MCF 10A (cell line): ENCODE measurements at regions not wholly inside any gene's neighbourhood (a gene's known extent, or its start where the extent isn't known, plus 50 kb on each side); places are given as distances from the start of the nearest gene placed in this dataset.
A peak's percentile ranks its signal among the peaks of the same experiment; 100 is the strongest.

ENCODE experiments used
- BruUV-seq: library from RNA; stranded (reverse); fragments of 400-500 nt; replicated peaks from 2 replicates; lab custom pipeline; 2021; lab: Mats Ljungman, UMichigan
- CTCF ChIA-PET: fragments of 300-600 bp; sonication (Branson Sonifier 250); formaldehyde crosslinking; extraction: SDS; loops from one replicate; lab custom pipeline; 2021; ENCODE audit warnings: antibody characterized with exemption, inconsistent platforms; lab: Yijun Ruan, JAX
- POLR2A ChIA-PET: fragments of 300-600, 350-650 bp; sonication (Branson Sonifier 250); formaldehyde crosslinking; extraction: SDS; loops from one replicate; lab custom pipeline; 2020; ENCODE audit warnings: antibody characterized with exemption, inconsistent platforms; lab: Yijun Ruan, JAX
- DNase-seq: peaks from one replicate; pipeline ENCODE4 v3.0.0-alpha.2; 2018; ENCODE audit not compliant: unreplicated experiment
- H3K27ac Mint-ChIP-seq: one replicate; pipeline ENCODE4 v1.8.0; 2022; ENCODE audit warnings: mild to moderate bottlenecking, low read depth, mixed read lengths; ENCODE audit not compliant: unreplicated experiment
- H3K27me3 Mint-ChIP-seq: one replicate; pipeline ENCODE4 v1.8.0; 2022; ENCODE audit warnings: mixed read lengths; ENCODE audit not compliant: insufficient read depth, unreplicated experiment
- H3K36me3 Mint-ChIP-seq: one replicate; pipeline ENCODE4 v1.8.0; 2022; ENCODE audit warnings: mild to moderate bottlenecking, moderate library complexity, mixed read lengths; ENCODE audit not compliant: insufficient read depth, unreplicated experiment
- H3K4me1 Mint-ChIP-seq: one replicate; pipeline ENCODE4 v1.8.0; 2022; ENCODE audit warnings: mixed read lengths; ENCODE audit not compliant: insufficient read depth, unreplicated experiment
- H3K4me3 Mint-ChIP-seq: one replicate; pipeline ENCODE4 v1.8.0; 2022; ENCODE audit warnings: mild to moderate bottlenecking, moderate library complexity, mixed read lengths; ENCODE audit not compliant: unreplicated experiment
- H3K9me3 Mint-ChIP-seq: one replicate; pipeline ENCODE4 v1.8.0; 2022; ENCODE audit warnings: mixed read lengths; ENCODE audit not compliant: unreplicated experiment
- CTCF ChIP-seq: fragments of 200-600 bp; IDR thresholded peaks from one replicate; pipeline ENCODE4 v1.8.0; 2022; ENCODE audit warnings: antibody characterized with exemption, mild to moderate bottlenecking; ENCODE audit not compliant: unreplicated experiment
- intact Hi-C: fragments of 100-400 bp; cut with micrococcal nuclease; formaldehyde crosslinking; loops from 2 replicates; pipeline ENCODE4 v1.14.1; 2022

GRCh38 chr4:156568041-156568440 lies 403.6 kb downstream of the PDGFC start:
- intact Hi-C loops = no loop called here
- Mint-ChIP-seq H3K36me3 (peaks cover 6% of the 10 kb centered on the region), H3K27ac (no peak overlapping the region), H3K4me3 (no peak overlapping the region), H3K9me3 (peaks cover 7% of the 10 kb centered on the region), H3K27me3 (no peaks in the 10 kb centered on the region), H3K4me1 (peaks cover 15% of the 10 kb centered on the region)
- BruUV-seq = no TSS peak
- CTCF ChIA-PET = interaction anchor here (0.6 kb wide), 1 partner anchor 34 kb away, joined by 3 read pairs; no protein-coding TSS in a partner anchor
- no peak for TF ChIP-seq CTCF
- POLR2A ChIA-PET = interaction anchor here (0.6 to 1.5 kb wide), 5 partner anchors 12 to 93 kb away, joined by 3 to 6 read pairs (median 3); no protein-coding TSS in a partner anchor
- DNase-seq = peak; percentile 38

DNA sequence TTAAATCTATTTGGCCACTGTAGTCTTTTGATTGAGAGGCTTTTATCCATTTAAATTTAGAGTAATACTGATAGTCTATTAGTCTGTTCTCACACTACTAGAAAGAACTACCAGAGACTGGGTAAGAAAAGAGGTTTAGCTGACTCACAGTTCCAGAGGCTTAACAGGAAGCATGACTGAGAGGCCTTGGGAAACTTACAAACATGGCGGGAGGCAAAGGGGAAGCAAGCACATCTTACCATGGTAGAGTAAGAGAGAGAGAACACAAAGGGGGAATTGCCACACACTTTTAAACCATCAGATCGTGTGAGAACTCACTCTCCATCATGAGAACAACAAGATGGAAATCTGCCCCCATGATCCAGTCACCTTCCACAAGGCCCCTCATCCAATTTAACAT lies 410.9 kb downstream of the PDGFC start:
- H3K36me3 Mint-ChIP-seq = no peaks in the 10 kb centered on the region
- intact Hi-C loops = no loop called here
- ChIA-PET CTCF (interaction anchor here (0.6 to 1.0 kb wide), 2 partner anchors 15 to 238 kb away, joined by 3 read pairs; no protein-coding TSS in a partner anchor), POLR2A (no interaction called here)
- no peak overlapping the region for H3K4me3 Mint-ChIP-seq
- BruUV-seq = no TSS peak
- H3K9me3 Mint-ChIP-seq = peaks cover 12% of the 10 kb centered on the region
- no peak for DNase-seq
- H3K4me1 Mint-ChIP-seq = peaks cover 15% of the 10 kb centered on the region
- H3K27me3 Mint-ChIP-seq = no peaks in the 10 kb centered on the region
- H3K27ac Mint-ChIP-seq = no peak overlapping the region
- TF ChIP-seq CTCF = no peak

- POLR2A ChIA-PET = no interaction called here
- H3K36me3 Mint-ChIP-seq = no peaks in the 10 kb centered on the region
- intact Hi-C loops = no loop called here
- CTCF ChIA-PET = no interaction called here
- H3K9me3 Mint-ChIP-seq = peaks cover 12% of the 10 kb centered on the region
- peak overlapping the region; percentile 49 for H3K27ac Mint-ChIP-seq
- BruUV-seq = no TSS peak
- no peaks in the 10 kb centered on the region for H3K27me3 Mint-ChIP-seq
- TF ChIP-seq CTCF = no peak
- H3K4me1 Mint-ChIP-seq = peaks cover 15% of the 10 kb centered on the region
- no peak for DNase-seq
- H3K4me3 Mint-ChIP-seq = no peak overlapping the region
These were observed 412.3 kb downstream of the PDGFC start for GRCh38 chr4:156559346-156559745.

DNA sequence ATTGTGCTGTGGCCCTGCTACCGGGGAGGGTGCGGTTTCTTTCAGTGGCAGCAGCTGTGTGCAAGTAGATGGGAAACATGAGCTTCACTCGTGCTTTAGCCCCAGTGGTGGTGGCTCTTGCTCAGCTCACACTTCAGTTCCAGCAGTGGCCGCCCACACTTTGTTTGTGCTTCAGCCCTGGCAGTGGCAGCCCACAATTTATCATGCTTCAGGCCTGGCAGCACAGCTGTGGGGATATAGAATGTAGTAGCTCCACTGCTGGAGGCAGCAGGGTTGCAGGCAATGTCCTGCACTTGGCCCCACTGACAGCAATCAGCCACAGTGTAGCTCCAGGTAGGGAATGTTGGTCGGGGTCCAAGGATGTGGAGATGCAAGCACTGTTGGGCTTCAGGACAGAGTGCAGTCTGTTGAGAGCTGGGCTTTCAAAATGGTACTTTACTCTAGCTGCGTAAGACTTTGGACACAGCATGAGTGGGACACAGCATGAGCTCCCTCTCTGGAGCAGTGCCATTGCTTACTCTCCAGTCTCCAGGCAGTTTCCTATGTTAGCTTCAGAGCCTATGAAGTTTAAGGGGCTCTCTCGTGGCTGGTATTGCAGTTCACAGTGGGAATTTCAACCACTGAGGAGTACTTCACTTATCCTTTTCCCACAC lies 413.1 kb downstream of the PDGFC start:
- BruUV-seq = no TSS peak
- intact Hi-C loops = no loop called here
- Mint-ChIP-seq H3K27me3 (no peaks in the 10 kb centered on the region), H3K4me3 (no peak overlapping the region), H3K9me3 (peaks cover 12% of the 10 kb centered on the region), H3K27ac (peak overlapping the region; percentile 49), H3K36me3 (no peaks in the 10 kb centered on the region), H3K4me1 (peaks cover 15% of the 10 kb centered on the region)
- no peak for DNase-seq
- ChIA-PET POLR2A (no interaction called here), CTCF (interaction anchor here (2.6 kb wide), 1 partner anchor 17 kb away, joined by 5 read pairs; no protein-coding TSS in a partner anchor)
- no peak for TF ChIP-seq CTCF
